ENCODE measurements at regions not wholly inside any gene's neighbourhood (a gene's known extent, or its start where the extent isn't known, plus 50 kb on each side); places are given as distances from the start of the nearest gene placed in this dataset.

DNA sequence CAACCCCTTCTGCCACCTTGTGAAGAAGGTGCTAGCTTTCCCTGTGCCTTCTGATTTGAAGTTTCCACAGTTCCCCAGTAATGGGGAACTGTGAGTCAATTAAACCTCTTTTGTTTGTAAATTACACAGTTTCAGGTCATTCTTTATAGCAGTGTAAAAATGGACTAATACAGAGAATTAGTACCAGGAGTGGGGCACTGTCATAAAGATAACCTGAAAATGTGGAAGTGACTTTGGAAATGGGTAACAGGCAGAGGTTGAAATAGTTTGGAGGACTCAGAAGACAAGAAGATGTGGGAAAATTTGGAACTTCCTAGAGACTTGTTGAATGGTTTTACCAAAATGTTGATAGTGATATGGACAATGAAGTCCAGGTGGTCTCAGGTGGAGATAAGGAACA, 131.0 kb upstream of the HAND2 start:
- DNase-seq, result no peak
- H3K4me3 ChIP-seq, result no peak overlapping the region
- H3K4me1 ChIP-seq, result no peaks in the 10 kb centered on the region
- H3K9me3 ChIP-seq, result no peaks in the 10 kb centered on the region
- H3K36me3 ChIP-seq, result no peaks in the 10 kb centered on the region
- H3K27ac ChIP-seq, result no peak overlapping the region
- H3K27me3 ChIP-seq, result no peaks in the 10 kb centered on the region
- intact Hi-C loops (cut with DNase I; ENCODE audit: low total_unique reads) (no loop called here), in situ Hi-C loops (cut with MboI; ENCODE audit: low pct_ligation_motif_present in 1 of 4, low pct_unique_long_range_greater_than_20kb in 1 of 4, low sequenced_read_pairs in 3 of 4) (no loop called here)
- TF ChIP-seq POLR2A (IDR thresholded peaks at IDR 0.05) (no peak), POLR2AphosphoS5 (IDR thresholded peaks at IDR 0.05) (no peak), EP300 (IDR thresholded peaks at IDR 0.05; ENCODE audit: low read depth) (no peak)
- TF ChIP-seq, protein P1, sequence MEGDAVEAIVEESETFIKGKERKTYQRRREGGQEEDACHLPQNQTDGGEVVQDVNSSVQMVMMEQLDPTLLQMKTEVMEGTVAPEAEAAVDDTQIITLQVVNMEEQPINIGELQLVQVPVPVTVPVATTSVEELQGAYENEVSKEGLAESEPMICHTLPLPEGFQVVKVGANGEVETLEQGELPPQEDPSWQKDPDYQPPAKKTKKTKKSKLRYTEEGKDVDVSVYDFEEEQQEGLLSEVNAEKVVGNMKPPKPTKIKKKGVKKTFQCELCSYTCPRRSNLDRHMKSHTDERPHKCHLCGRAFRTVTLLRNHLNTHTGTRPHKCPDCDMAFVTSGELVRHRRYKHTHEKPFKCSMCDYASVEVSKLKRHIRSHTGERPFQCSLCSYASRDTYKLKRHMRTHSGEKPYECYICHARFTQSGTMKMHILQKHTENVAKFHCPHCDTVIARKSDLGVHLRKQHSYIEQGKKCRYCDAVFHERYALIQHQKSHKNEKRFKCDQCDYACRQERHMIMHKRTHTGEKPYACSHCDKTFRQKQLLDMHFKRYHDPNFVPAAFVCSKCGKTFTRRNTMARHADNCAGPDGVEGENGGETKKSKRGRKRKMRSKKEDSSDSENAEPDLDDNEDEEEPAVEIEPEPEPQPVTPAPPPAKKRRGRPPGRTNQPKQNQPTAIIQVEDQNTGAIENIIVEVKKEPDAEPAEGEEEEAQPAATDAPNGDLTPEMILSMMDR (IDR thresholded peaks at IDR 0.05), result no peak

- H3K36me3 ChIP-seq, result no peaks in the 10 kb centered on the region
- H3K4me1 ChIP-seq, result no peaks in the 10 kb centered on the region
- TF ChIP-seq, protein P1 (IDR thresholded peaks at IDR 0.05), result no peak
- TF ChIP-seq POLR2A (IDR thresholded peaks at IDR 0.05), result no peak
- no peak for TF ChIP-seq EP300 (IDR thresholded peaks at IDR 0.05; ENCODE audit: low read depth)
- no peak for TF ChIP-seq POLR2AphosphoS5 (IDR thresholded peaks at IDR 0.05)
- no peaks in the 10 kb centered on the region for H3K27me3 ChIP-seq
- in situ Hi-C loops (cut with MboI; ENCODE audit: low pct_ligation_motif_present in 1 of 4, low pct_unique_long_range_greater_than_20kb in 1 of 4, low sequenced_read_pairs in 3 of 4) (no loop called here), intact Hi-C loops (cut with DNase I; ENCODE audit: low total_unique reads) (no loop called here)
- H3K9me3 ChIP-seq, result no peaks in the 10 kb centered on the region
- H3K4me3 ChIP-seq, result no peak overlapping the region
- H3K27ac ChIP-seq, result no peak overlapping the region
- no peak for DNase-seq
- 85 to 95% methylated on average over 4 of the region's 4 CpGs for WGBS, 2 donors (ENCODE audit: low coverage in 1 of 2)
These were observed 126.9 kb upstream of the HAND2 start for GRCh38 chr4:173656898-173657297.

GRCh38 chr4:173652283-173652931, 122.4 kb upstream of the HAND2 start:
- no peak for DNase-seq
- H3K4me3 ChIP-seq, result no peak overlapping the region
- 39 to 44% methylated on average over 6 of the region's 6 CpGs for WGBS, 2 donors (ENCODE audit: low coverage in 1 of 2)
- in situ Hi-C loops (cut with MboI; ENCODE audit: low pct_ligation_motif_present in 1 of 4, low pct_unique_long_range_greater_than_20kb in 1 of 4, low sequenced_read_pairs in 3 of 4) (no loop called here), intact Hi-C loops (cut with DNase I; ENCODE audit: low total_unique reads) (loop anchor here (5.0 kb wide), 1 partner anchor 80 kb away; no protein-coding TSS in a partner anchor)
- H3K9me3 ChIP-seq, result no peaks in the 10 kb centered on the region
- H3K4me1 ChIP-seq, result no peaks in the 10 kb centered on the region
- H3K27me3 ChIP-seq, result no peaks in the 10 kb centered on the region
- TF ChIP-seq, protein P1 (IDR thresholded peaks at IDR 0.05), result no peak
- TF ChIP-seq EP300 (IDR thresholded peaks at IDR 0.05; ENCODE audit: low read depth) (peak; percentile 35), POLR2A (IDR thresholded peaks at IDR 0.05) (no peak), POLR2AphosphoS5 (IDR thresholded peaks at IDR 0.05) (peak; percentile 31 to 49 (median 36))
- peak overlapping the region in 2 of 4 donors; percentile 9 to 64 for H3K27ac ChIP-seq
- no peaks in the 10 kb centered on the region for H3K36me3 ChIP-seq

DNA sequence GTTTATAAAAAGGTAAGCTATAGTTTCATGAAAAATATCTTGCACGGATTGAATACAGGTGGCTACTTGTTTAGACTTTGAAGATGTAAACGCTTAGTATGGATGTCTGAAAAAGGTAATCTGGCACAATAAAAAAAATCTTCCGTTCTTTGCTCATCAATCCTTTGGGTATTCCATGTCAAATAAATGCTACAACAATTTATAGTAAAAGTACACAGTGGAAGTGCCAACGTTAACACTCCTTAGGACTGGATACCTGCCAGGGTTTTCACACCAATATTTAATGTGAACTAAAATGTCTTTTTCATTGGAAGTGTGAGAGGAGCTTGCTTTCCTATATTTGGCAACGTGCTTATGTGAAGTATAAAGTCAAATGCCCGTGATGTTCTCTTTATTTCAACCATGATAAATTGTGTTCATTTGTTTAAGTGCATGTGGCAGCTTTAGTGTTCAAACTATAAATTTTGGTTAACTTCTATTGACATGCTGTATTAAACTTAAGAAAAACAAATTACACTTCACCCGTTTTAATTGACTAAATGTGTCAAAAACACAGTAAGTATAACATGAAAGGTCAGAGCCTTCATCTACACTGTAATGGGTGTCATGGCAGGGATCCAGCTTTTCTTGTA, 121.7 kb upstream of the HAND2 start:
- TF ChIP-seq POLR2AphosphoS5 (IDR thresholded peaks at IDR 0.05) (peak in 1 of 3 donors; percentile 10), EP300 (IDR thresholded peaks at IDR 0.05; ENCODE audit: low read depth) (no peak)
- Histone ChIP-seq H3K9me3 (no peaks in the 10 kb centered on the region), H3K4me1 (no peaks in the 10 kb centered on the region), H3K27me3 (no peaks in the 10 kb centered on the region), H3K27ac (peak overlapping the region in 2 of 4 donors; percentile 9 to 64), H3K4me3 (no peak overlapping the region), H3K36me3 (no peaks in the 10 kb centered on the region)
- no peak for DNase-seq
- 38 to 49% methylated on average over 7 of the region's 7 CpGs for WGBS, 2 donors (ENCODE audit: low coverage in 1 of 2)
- in situ Hi-C loops (cut with MboI; ENCODE audit: low pct_ligation_motif_present in 1 of 4, low pct_unique_long_range_greater_than_20kb in 1 of 4, low sequenced_read_pairs in 3 of 4) (no loop called here), intact Hi-C loops (cut with DNase I; ENCODE audit: low total_unique reads) (loop anchor here (5.0 kb wide), 1 partner anchor 79 kb away; no protein-coding TSS in a partner anchor)

Data from transverse colon (tissue), 4 donors.